ENCODE measurements at regions not wholly inside any gene's neighbourhood (a gene's known extent, or its start where the extent isn't known, plus 50 kb on each side); places are given as distances from the start of the nearest gene placed in this dataset.

DNA sequence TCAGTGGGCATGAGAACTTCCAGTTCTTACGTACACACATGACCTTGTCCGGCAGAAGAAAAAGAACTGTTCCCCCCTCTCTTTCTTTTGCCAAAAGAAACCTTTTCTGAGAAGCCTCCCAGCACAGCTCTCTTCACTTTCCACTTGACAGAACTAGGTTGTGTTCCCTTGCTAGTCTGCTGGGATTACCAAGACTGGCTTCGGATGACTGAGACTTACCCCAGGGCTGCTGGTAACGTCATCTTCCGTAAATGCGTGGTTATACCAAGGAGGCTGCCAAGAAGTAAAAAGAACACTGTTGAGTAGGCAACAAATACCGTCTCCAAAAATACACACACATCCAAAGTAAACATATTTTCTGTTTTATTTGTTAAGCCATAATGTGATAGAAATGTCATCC is 908.2 kb downstream of the EFNB2 start:
- Histone ChIP-seq H4K20me1 (ENCODE audit: insufficient read depth, low read depth, low read length) (no peaks in the 10 kb centered on the region), H3K27me3 (ENCODE audit: low read length) (no peaks in the 10 kb centered on the region), H3K4me3 (ENCODE audit: low read length) (no peak overlapping the region), H3K9ac (ENCODE audit: low read length) (no peak overlapping the region), H3K36me3 (ENCODE audit: insufficient read depth, low read length) (no peaks in the 10 kb centered on the region), H3K9me2 (replicated peaks; ENCODE audit: insufficient read depth, low read length) (no peaks in the 10 kb centered on the region), H3K9me3 (ENCODE audit: low read length) (peaks cover 33% of the 10 kb centered on the region), H3K4me2 (ENCODE audit: low read depth, low read length, poor library complexity, severe bottlenecking) (no peak overlapping the region), H2AFZ (ENCODE audit: low read length) (no peak overlapping the region), H3K79me2 (ENCODE audit: low read length) (no peaks in the 10 kb centered on the region), H3K4me1 (ENCODE audit: low read length) (no peaks in the 10 kb centered on the region), H3K27ac (ENCODE audit: low read length) (no peak overlapping the region)
- no peak for DNase-seq

- Histone ChIP-seq H3K79me2 (ENCODE audit: low read length) (no peaks in the 10 kb centered on the region), H3K9ac (ENCODE audit: low read length) (no peak overlapping the region), H3K27me3 (ENCODE audit: low read length) (no peaks in the 10 kb centered on the region), H3K9me3 (ENCODE audit: low read length) (peaks cover 39% of the 10 kb centered on the region), H3K27ac (ENCODE audit: low read length) (no peak overlapping the region), H3K9me2 (replicated peaks; ENCODE audit: insufficient read depth, low read length) (no peaks in the 10 kb centered on the region), H2AFZ (ENCODE audit: low read length) (no peak overlapping the region), H3K36me3 (ENCODE audit: insufficient read depth, low read length) (no peaks in the 10 kb centered on the region), H3K4me3 (ENCODE audit: low read length) (no peak overlapping the region), H3K4me1 (ENCODE audit: low read length) (no peaks in the 10 kb centered on the region), H3K4me2 (ENCODE audit: low read depth, low read length, poor library complexity, severe bottlenecking) (no peak overlapping the region), H4K20me1 (ENCODE audit: insufficient read depth, low read depth, low read length) (no peaks in the 10 kb centered on the region)
- no peak for DNase-seq
Observed at GRCh38 chr13:105625691-105626090, 909.8 kb downstream of the EFNB2 start.

DNA sequence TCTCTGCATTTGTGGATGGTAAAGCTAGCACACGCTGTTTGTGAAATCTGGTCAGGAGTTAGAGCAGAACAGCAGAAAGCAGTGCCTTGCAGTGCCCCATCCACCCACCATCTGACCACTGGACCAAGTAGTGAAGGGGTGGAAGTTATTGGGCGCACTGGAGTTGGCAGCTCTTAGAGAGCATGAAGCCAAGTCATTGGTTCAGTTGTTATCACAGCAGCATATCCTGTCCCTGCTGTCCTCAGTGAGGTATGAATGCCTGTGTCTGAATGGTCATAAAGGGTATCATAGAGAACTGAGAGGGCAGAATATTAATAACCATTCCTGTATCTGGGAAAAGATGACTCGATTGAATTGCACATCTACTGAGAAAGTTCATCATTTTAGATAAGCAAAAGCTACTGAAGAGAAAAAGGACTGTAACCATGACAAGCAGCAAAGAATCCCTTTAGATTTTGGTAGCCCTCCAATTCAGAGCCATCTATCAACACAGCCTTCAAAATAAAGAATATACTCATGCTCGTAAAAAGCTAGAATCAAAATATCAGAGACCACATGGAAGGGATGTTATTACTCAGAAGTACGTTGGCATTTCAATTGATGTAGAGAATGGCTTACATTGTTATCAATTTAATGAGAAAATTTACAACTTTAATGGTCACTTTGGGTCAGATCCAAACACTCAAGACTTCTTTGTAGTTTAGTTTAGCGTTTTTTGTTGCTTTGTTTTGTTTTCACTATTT is 919.0 kb downstream of the EFNB2 start:
- no peak overlapping the region for H3K4me2 ChIP-seq (ENCODE audit: low read depth, low read length, poor library complexity, severe bottlenecking)
- no peak overlapping the region for H3K27ac ChIP-seq (ENCODE audit: low read length)
- H3K79me2 ChIP-seq (ENCODE audit: low read length), result no peaks in the 10 kb centered on the region
- no peak for DNase-seq
- H3K27me3 ChIP-seq (ENCODE audit: low read length), result no peaks in the 10 kb centered on the region
- H2AFZ ChIP-seq (ENCODE audit: low read length), result no peak overlapping the region
- H4K20me1 ChIP-seq (ENCODE audit: insufficient read depth, low read depth, low read length), result no peaks in the 10 kb centered on the region
- peaks cover 12% of the 10 kb centered on the region for H3K9me3 ChIP-seq (ENCODE audit: low read length)
- H3K9ac ChIP-seq (ENCODE audit: low read length), result no peak overlapping the region
- no peak overlapping the region for H3K4me3 ChIP-seq (ENCODE audit: low read length)
- H3K9me2 ChIP-seq (replicated peaks; ENCODE audit: insufficient read depth, low read length), result no peaks in the 10 kb centered on the region
- no peaks in the 10 kb centered on the region for H3K36me3 ChIP-seq (ENCODE audit: insufficient read depth, low read length)
- H3K4me1 ChIP-seq (ENCODE audit: low read length), result no peaks in the 10 kb centered on the region

- Histone ChIP-seq H2AFZ (ENCODE audit: low read length) (no peak overlapping the region), H3K27me3 (ENCODE audit: low read length) (no peaks in the 10 kb centered on the region), H4K20me1 (ENCODE audit: insufficient read depth, low read depth, low read length) (no peaks in the 10 kb centered on the region), H3K36me3 (ENCODE audit: insufficient read depth, low read length) (no peaks in the 10 kb centered on the region), H3K79me2 (ENCODE audit: low read length) (no peaks in the 10 kb centered on the region), H3K4me1 (ENCODE audit: low read length) (no peaks in the 10 kb centered on the region), H3K27ac (ENCODE audit: low read length) (no peak overlapping the region), H3K4me2 (ENCODE audit: low read depth, low read length, poor library complexity, severe bottlenecking) (no peak overlapping the region), H3K9ac (ENCODE audit: low read length) (no peak overlapping the region), H3K9me2 (replicated peaks; ENCODE audit: insufficient read depth, low read length) (no peaks in the 10 kb centered on the region), H3K4me3 (ENCODE audit: low read length) (no peak overlapping the region), H3K9me3 (ENCODE audit: low read length) (peaks cover 15% of the 10 kb centered on the region)
- no peak for DNase-seq
Observed at GRCh38 chr13:105612541-105612940, 922.9 kb downstream of the EFNB2 start.

DNA sequence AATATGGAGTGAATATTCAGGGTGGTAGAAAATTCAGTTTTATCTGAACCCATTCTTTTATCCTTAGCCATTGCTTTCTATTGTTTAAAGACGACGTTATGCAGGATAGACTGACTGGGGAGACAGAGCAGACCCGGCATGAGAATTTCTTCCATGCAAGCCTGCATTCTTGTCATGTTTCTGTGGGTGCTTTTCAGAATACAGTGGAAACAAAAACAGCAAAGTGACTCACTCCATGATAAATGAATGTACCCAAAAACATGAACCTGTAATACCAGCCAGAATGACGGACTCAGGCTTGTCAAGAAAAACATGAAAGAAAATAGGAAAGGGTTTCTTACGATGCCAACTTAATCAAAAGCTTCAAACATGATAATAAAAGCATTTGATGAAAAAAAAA is 924.0 kb downstream of the EFNB2 start:
- DNase-seq, result no peak

DNA sequence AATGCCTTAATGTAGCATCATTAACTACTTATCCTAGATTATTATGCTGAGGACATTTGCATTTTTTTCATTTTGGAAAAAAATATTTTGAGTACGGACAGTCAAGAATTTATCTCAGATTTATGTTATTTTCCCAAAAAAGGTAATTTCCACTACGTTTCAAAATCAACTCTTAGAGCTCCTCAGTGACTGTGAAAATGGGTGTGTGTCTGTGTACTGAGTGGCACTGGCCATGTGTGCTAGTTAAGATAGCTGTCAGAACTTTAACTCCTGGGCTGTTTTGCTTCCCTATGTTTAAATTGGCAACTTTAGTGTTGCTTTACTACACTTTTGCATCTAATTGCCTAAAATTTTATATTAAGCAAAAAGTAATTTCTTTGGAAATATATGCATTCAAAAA is 927.4 kb downstream of the EFNB2 start:
- Histone ChIP-seq H3K9ac (ENCODE audit: low read length) (no peak overlapping the region), H4K20me1 (ENCODE audit: insufficient read depth, low read depth, low read length) (no peaks in the 10 kb centered on the region), H3K27me3 (ENCODE audit: low read length) (no peaks in the 10 kb centered on the region), H3K79me2 (ENCODE audit: low read length) (no peaks in the 10 kb centered on the region), H3K36me3 (ENCODE audit: insufficient read depth, low read length) (no peaks in the 10 kb centered on the region), H3K9me3 (ENCODE audit: low read length) (peaks cover 9% of the 10 kb centered on the region), H3K4me1 (ENCODE audit: low read length) (no peaks in the 10 kb centered on the region), H3K4me2 (ENCODE audit: low read depth, low read length, poor library complexity, severe bottlenecking) (no peak overlapping the region), H3K27ac (ENCODE audit: low read length) (no peak overlapping the region), H2AFZ (ENCODE audit: low read length) (no peak overlapping the region), H3K4me3 (ENCODE audit: low read length) (no peak overlapping the region), H3K9me2 (replicated peaks; ENCODE audit: insufficient read depth, low read length) (no peaks in the 10 kb centered on the region)
- no peak for DNase-seq

More for the DNA sequence above, 924.0 kb downstream of the EFNB2 start:
- H3K4me2 ChIP-seq (ENCODE audit: low read depth, low read length, poor library complexity, severe bottlenecking), result no peak overlapping the region
- no peaks in the 10 kb centered on the region for H3K4me1 ChIP-seq (ENCODE audit: low read length)
- H4K20me1 ChIP-seq (ENCODE audit: insufficient read depth, low read depth, low read length), result no peaks in the 10 kb centered on the region
- H3K27ac ChIP-seq (ENCODE audit: low read length), result no peak overlapping the region
- H3K9me3 ChIP-seq (ENCODE audit: low read length), result peaks cover 14% of the 10 kb centered on the region
- no peaks in the 10 kb centered on the region for H3K36me3 ChIP-seq (ENCODE audit: insufficient read depth, low read length)
- H2AFZ ChIP-seq (ENCODE audit: low read length), result no peak overlapping the region
- H3K9ac ChIP-seq (ENCODE audit: low read length), result no peak overlapping the region
- no peaks in the 10 kb centered on the region for H3K9me2 ChIP-seq (replicated peaks; ENCODE audit: insufficient read depth, low read length)
- H3K79me2 ChIP-seq (ENCODE audit: low read length), result no peaks in the 10 kb centered on the region
- no peak overlapping the region for H3K4me3 ChIP-seq (ENCODE audit: low read length)
- no peaks in the 10 kb centered on the region for H3K27me3 ChIP-seq (ENCODE audit: low read length)

DNA sequence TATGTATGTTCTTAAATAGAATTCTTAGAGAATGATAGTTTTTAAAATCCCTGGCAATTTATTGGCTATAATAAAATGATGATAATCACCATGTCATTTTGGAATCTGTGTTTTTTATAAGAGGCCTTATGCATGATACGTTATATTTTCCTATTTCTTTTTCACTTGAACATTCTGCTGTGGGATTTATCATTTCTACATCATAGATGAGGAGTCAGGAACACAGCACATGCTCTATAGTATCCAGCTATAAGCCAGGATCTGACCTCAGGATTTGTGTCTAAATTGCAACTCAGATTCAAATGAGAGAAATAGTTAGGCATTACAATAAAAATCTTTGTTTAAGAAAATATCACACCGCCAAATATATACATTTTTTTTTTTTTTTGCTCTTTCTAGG is 928.0 kb downstream of the EFNB2 start:
- no peaks in the 10 kb centered on the region for H3K4me1 ChIP-seq (ENCODE audit: low read length)
- no peak for DNase-seq
- H3K79me2 ChIP-seq (ENCODE audit: low read length), result no peaks in the 10 kb centered on the region
- H3K27ac ChIP-seq (ENCODE audit: low read length), result no peak overlapping the region
- no peak overlapping the region for H3K4me2 ChIP-seq (ENCODE audit: low read depth, low read length, poor library complexity, severe bottlenecking)
- no peak overlapping the region for H3K9ac ChIP-seq (ENCODE audit: low read length)
- H3K36me3 ChIP-seq (ENCODE audit: insufficient read depth, low read length), result no peaks in the 10 kb centered on the region
- H3K9me2 ChIP-seq (replicated peaks; ENCODE audit: insufficient read depth, low read length), result no peaks in the 10 kb centered on the region
- peaks cover 9% of the 10 kb centered on the region for H3K9me3 ChIP-seq (ENCODE audit: low read length)
- H3K4me3 ChIP-seq (ENCODE audit: low read length), result no peak overlapping the region
- H3K27me3 ChIP-seq (ENCODE audit: low read length), result no peaks in the 10 kb centered on the region
- no peak overlapping the region for H2AFZ ChIP-seq (ENCODE audit: low read length)
- no peaks in the 10 kb centered on the region for H4K20me1 ChIP-seq (ENCODE audit: insufficient read depth, low read depth, low read length)

DNA sequence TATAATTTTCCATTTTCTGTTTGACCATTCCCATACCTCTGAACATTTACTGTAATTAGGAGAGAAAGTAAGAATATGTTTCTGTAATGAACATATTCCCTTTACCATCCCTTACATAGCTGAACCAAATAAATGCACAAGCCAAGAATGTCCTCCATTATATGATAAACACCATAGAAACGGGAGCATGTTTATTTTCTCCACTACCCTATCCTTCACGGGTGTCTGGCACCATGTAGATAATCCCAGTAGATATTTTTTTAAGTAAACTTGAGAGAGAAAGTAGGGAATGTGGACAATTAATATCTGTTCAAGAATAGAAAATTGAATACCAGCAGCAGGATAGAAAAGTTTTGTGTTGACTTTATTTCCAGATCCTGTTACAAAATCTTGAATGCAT is 928.4 kb downstream of the EFNB2 start:
- H3K9ac ChIP-seq (ENCODE audit: low read length), result no peak overlapping the region

More for the DNA sequence above, 928.4 kb downstream of the EFNB2 start:
- DNase-seq, result no peak
- Histone ChIP-seq H2AFZ (ENCODE audit: low read length) (no peak overlapping the region), H3K9me2 (replicated peaks; ENCODE audit: insufficient read depth, low read length) (no peaks in the 10 kb centered on the region), H3K4me3 (ENCODE audit: low read length) (no peak overlapping the region), H3K79me2 (ENCODE audit: low read length) (no peaks in the 10 kb centered on the region), H3K9me3 (ENCODE audit: low read length) (peaks cover 9% of the 10 kb centered on the region), H3K27me3 (ENCODE audit: low read length) (no peaks in the 10 kb centered on the region), H3K36me3 (ENCODE audit: insufficient read depth, low read length) (no peaks in the 10 kb centered on the region), H3K4me1 (ENCODE audit: low read length) (no peaks in the 10 kb centered on the region), H4K20me1 (ENCODE audit: insufficient read depth, low read depth, low read length) (no peaks in the 10 kb centered on the region), H3K27ac (ENCODE audit: low read length) (no peak overlapping the region), H3K4me2 (ENCODE audit: low read depth, low read length, poor library complexity, severe bottlenecking) (no peak overlapping the region)
